Mesendoderm (in vitro differentiated cells): ENCODE measurements at regions not wholly inside any gene's neighbourhood (a gene's known extent, or its start where the extent isn't known, plus 50 kb on each side); places are given as distances from the start of the nearest gene placed in this dataset.

Experiments
- DNase-seq: peaks from one replicate; pipeline ENCODE4 v3.0.0; 2013
- H2AK5ac ChIP-seq: 2 replicates; pipeline ENCODE4 v1.6.1; 2013; ENCODE audit warnings: low read length, inconsistent platforms
- H2BK120ac ChIP-seq: 2 replicates; pipeline ENCODE4 v1.6.1; 2013; ENCODE audit warnings: low read depth, mild to moderate bottlenecking, low read length, moderate library complexity, mixed read lengths
- H2BK15ac ChIP-seq: replicated peaks from 2 replicates; pipeline ENCODE4 v1.6.1; 2013; ENCODE audit warnings: low read depth, mild to moderate bottlenecking, moderate library complexity
- H2BK5ac ChIP-seq: 2 replicates; pipeline ENCODE4 v1.6.1; 2013; ENCODE audit warnings: low read length, inconsistent platforms
- H3K18ac ChIP-seq: 2 replicates; pipeline ENCODE4 v1.6.1; 2013; ENCODE audit warnings: mild to moderate bottlenecking, low read length, mixed read lengths
- H3K23ac ChIP-seq: one replicate; pipeline ENCODE4 v1.6.1; 2013; ENCODE audit warnings: low read length
- H3K27ac ChIP-seq: 2 replicates; pipeline ENCODE4 v1.5.1; 2013; ENCODE audit warnings: low read depth, mild to moderate bottlenecking, inconsistent platforms, low read length, moderate library complexity
- H3K27me3 ChIP-seq: 2 replicates; pipeline ENCODE4 v1.6.1; 2013; ENCODE audit warnings: low read length, control low read depth, mild to moderate bottlenecking, inconsistent platforms; ENCODE audit not compliant: insufficient read depth, poor library complexity
- H3K36me3 ChIP-seq: 2 replicates; pipeline ENCODE4 v1.6.1; 2013; ENCODE audit warnings: low read length, inconsistent platforms; ENCODE audit not compliant: control insufficient read depth, insufficient read depth
- H3K4ac ChIP-seq: one replicate; pipeline ENCODE4 v1.6.1; 2013; ENCODE audit warnings: low read depth, mild to moderate bottlenecking, low read length, moderate library complexity
- H3K4me1 ChIP-seq: 2 replicates; pipeline ENCODE4 v1.6.1; 2013; ENCODE audit warnings: low read depth, low read length, inconsistent platforms; ENCODE audit not compliant: control insufficient read depth
- H3K4me2 ChIP-seq: 2 replicates; pipeline ENCODE4 v1.6.1; 2013; ENCODE audit warnings: low read length
- H3K4me3 ChIP-seq: 2 replicates; pipeline ENCODE4 v1.5.1; 2013; ENCODE audit warnings: mild to moderate bottlenecking, low read length
- H3K56ac ChIP-seq: one replicate; pipeline ENCODE4 v1.6.1; 2013; ENCODE audit warnings: low read length
- H3K79me1 ChIP-seq: 2 replicates; pipeline ENCODE4 v1.6.1; 2013; ENCODE audit warnings: low read length, inconsistent platforms
- H3K79me2 ChIP-seq: 2 replicates; pipeline ENCODE4 v1.6.1; 2013; ENCODE audit warnings: mild to moderate bottlenecking, low read length; ENCODE audit not compliant: control insufficient read depth, insufficient read depth
- H3K9ac ChIP-seq: 2 replicates; pipeline ENCODE4 v1.6.1; 2013; ENCODE audit warnings: low read length, inconsistent platforms
- H4K5ac ChIP-seq: one replicate; pipeline ENCODE4 v1.6.1; 2013; ENCODE audit warnings: low read length
- H4K8ac ChIP-seq: one replicate; pipeline ENCODE4 v1.6.1; 2013; ENCODE audit warnings: low read depth, mild to moderate bottlenecking, control low read depth, low read length, moderate library complexity
- WGBS: extraction: QIAGEN DNeasy Blood & Tissue Kit; methylation state at CpG from one replicate; pipeline ENCODE4 v1.1.7; 2013; ENCODE audit warnings: low lambda C conversion rate, missing lambda C conversion rate; ENCODE audit not compliant: insufficient coverage; ENCODE audit errors: extremely low coverage; 5-methylcytosine and 5-hydroxymethylcytosine counted together

GRCh38 chr6:81148751-81149150 lies 603.7 kb downstream of the TENT5A start:
- H2BK15ac ChIP-seq: no peak overlapping the region
- H2BK120ac ChIP-seq: no peak overlapping the region
- no peaks in the 10 kb centered on the region for H3K36me3 ChIP-seq
- H3K56ac ChIP-seq: no peak overlapping the region
- no peak overlapping the region for H3K18ac ChIP-seq
- H3K79me2 ChIP-seq: no peaks in the 10 kb centered on the region
- H3K4me2 ChIP-seq: no peak overlapping the region
- H2BK5ac ChIP-seq: no peak overlapping the region
- no peak overlapping the region for H4K5ac ChIP-seq
- H3K9ac ChIP-seq: no peak overlapping the region
- no peak overlapping the region for H3K4ac ChIP-seq
- DNase-seq: no peak
- H3K27ac ChIP-seq: no peak overlapping the region
- H3K23ac ChIP-seq: no peak overlapping the region
- H3K27me3 ChIP-seq: no peaks in the 10 kb centered on the region
- no peak overlapping the region for H3K4me3 ChIP-seq
- H3K4me1 ChIP-seq: no peaks in the 10 kb centered on the region
- no peak overlapping the region for H2AK5ac ChIP-seq
- no peaks in the 10 kb centered on the region for H3K79me1 ChIP-seq
- no peak overlapping the region for H4K8ac ChIP-seq
- WGBS: no CpG with 5 or more reads among the region's 3 CpGs

DNA sequence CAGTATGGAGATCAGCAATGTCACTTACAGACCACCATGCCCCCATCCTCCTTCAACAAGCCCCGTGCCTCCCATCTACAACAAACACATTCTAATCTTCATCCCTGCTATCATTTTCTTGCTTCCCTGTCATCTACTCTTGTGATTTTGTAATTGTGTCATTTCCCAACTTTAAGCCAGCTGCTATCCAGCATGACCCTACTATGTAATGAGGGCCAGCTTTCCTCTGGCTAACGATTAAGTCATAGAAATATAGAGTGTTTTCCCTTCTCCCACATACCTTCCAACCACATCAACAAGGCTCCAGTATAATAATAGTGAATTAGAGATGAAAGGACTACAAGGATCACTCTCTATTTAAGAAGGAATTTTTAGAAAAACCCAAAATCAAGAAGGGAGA lies 607.0 kb downstream of the TENT5A start:
- Histone ChIP-seq H3K18ac (no peak overlapping the region), H2AK5ac (no peak overlapping the region), H3K27ac (no peak overlapping the region), H3K27me3 (no peaks in the 10 kb centered on the region), H3K4ac (no peak overlapping the region), H3K9ac (no peak overlapping the region), H3K4me3 (no peak overlapping the region), H2BK120ac (no peak overlapping the region), H2BK15ac (no peak overlapping the region), H3K4me2 (no peak overlapping the region), H4K5ac (no peak overlapping the region), H2BK5ac (no peak overlapping the region), H3K4me1 (no peaks in the 10 kb centered on the region), H3K23ac (no peak overlapping the region), H3K79me2 (no peaks in the 10 kb centered on the region), H4K8ac (no peak overlapping the region), H3K79me1 (no peaks in the 10 kb centered on the region), H3K36me3 (no peaks in the 10 kb centered on the region), H3K56ac (no peak overlapping the region)
- no CpG with 5 or more reads among the region's 2 CpGs for WGBS
- DNase-seq: no peak

- no peak overlapping the region for H3K4ac ChIP-seq
- no peak overlapping the region for H2AK5ac ChIP-seq
- H3K23ac ChIP-seq: no peak overlapping the region
- H2BK15ac ChIP-seq: no peak overlapping the region
- no peak overlapping the region for H3K9ac ChIP-seq
- no peak overlapping the region for H3K4me2 ChIP-seq
- H2BK5ac ChIP-seq: no peak overlapping the region
- no peak overlapping the region for H2BK120ac ChIP-seq
- no peak overlapping the region for H3K56ac ChIP-seq
- no peak for DNase-seq
- H4K5ac ChIP-seq: no peak overlapping the region
- H3K36me3 ChIP-seq: no peaks in the 10 kb centered on the region
- no peak overlapping the region for H4K8ac ChIP-seq
- H3K18ac ChIP-seq: no peak overlapping the region
- no peaks in the 10 kb centered on the region for H3K27me3 ChIP-seq
- H3K79me1 ChIP-seq: no peaks in the 10 kb centered on the region
- no peaks in the 10 kb centered on the region for H3K4me1 ChIP-seq
- H3K79me2 ChIP-seq: no peaks in the 10 kb centered on the region
- H3K4me3 ChIP-seq: no peak overlapping the region
- H3K27ac ChIP-seq: no peak overlapping the region
Observed at GRCh38 chr6:81144346-81144745, 608.1 kb downstream of the TENT5A start.

- Histone ChIP-seq H3K79me1 (no peaks in the 10 kb centered on the region), H4K8ac (no peak overlapping the region), H3K79me2 (no peaks in the 10 kb centered on the region), H3K4me3 (no peak overlapping the region), H3K4ac (no peak overlapping the region), H3K27ac (no peak overlapping the region), H3K9ac (no peak overlapping the region), H3K23ac (no peak overlapping the region), H3K27me3 (no peaks in the 10 kb centered on the region), H3K56ac (no peak overlapping the region), H2BK15ac (no peak overlapping the region), H2BK5ac (no peak overlapping the region), H3K18ac (no peak overlapping the region), H2BK120ac (no peak overlapping the region), H4K5ac (no peak overlapping the region), H3K4me2 (no peak overlapping the region), H3K36me3 (no peaks in the 10 kb centered on the region), H2AK5ac (no peak overlapping the region), H3K4me1 (no peaks in the 10 kb centered on the region)
- no peak for DNase-seq
- no CpG with 5 or more reads among the region's 5 CpGs for WGBS
Observed at GRCh38 chr6:81138236-81138635, 614.2 kb downstream of the TENT5A start.

DNA sequence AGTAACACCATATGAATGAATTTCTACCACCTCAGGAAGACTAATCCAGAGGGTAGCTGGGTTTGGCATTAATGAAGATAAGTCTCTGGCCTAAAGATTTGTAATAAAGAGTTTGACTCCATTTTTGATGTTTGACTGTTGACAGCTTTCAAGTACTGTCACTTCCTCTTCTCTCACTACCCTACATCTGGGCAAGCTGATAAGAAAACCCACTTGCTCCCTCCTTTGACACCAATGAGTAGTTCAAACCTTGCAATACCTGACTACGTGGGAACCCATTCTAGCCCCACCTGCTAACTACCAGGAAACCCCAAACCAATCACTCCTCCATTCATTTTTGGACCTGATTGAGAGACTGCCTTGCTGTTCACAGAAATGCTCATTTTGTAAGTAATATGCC lies 621.5 kb downstream of the TENT5A start:
- Histone ChIP-seq H3K4ac (no peak overlapping the region), H4K8ac (no peak overlapping the region), H3K56ac (no peak overlapping the region), H2BK5ac (no peak overlapping the region), H3K4me2 (no peak overlapping the region), H3K18ac (no peak overlapping the region), H3K23ac (no peak overlapping the region), H3K36me3 (no peaks in the 10 kb centered on the region), H3K9ac (no peak overlapping the region), H3K27me3 (no peaks in the 10 kb centered on the region), H3K27ac (no peak overlapping the region), H2AK5ac (no peak overlapping the region), H3K79me1 (no peaks in the 10 kb centered on the region), H4K5ac (no peak overlapping the region), H2BK120ac (no peak overlapping the region), H2BK15ac (no peak overlapping the region), H3K4me1 (no peaks in the 10 kb centered on the region), H3K79me2 (no peaks in the 10 kb centered on the region), H3K4me3 (no peak overlapping the region)
- DNase-seq: no peak
- WGBS: no CpG with 5 or more reads among the region's 1 CpG

DNA sequence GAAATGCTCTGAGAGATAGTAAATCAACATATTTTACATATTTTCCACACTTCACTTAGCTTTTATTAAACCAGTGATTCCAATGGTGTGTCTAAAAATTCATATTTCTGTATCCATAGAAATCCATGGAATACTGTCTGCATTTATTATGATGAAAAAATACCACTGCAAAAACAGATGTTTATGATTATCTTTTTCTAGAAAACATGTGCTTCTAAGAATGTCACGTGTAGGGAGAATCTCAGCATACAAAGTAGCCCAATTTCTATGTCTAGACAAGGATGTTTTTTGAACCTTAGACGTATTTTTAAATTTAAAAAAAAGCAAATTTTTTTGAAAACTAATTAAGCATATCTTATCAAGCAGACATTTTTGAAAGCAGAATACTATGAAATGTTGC lies 622.4 kb downstream of the TENT5A start:
- no peak for DNase-seq

More for the DNA sequence above, 622.4 kb downstream of the TENT5A start:
- no peaks in the 10 kb centered on the region for H3K79me2 ChIP-seq
- no peak overlapping the region for H2BK5ac ChIP-seq
- no peak overlapping the region for H3K56ac ChIP-seq
- no peak overlapping the region for H4K5ac ChIP-seq
- no peak overlapping the region for H3K4me3 ChIP-seq
- no peaks in the 10 kb centered on the region for H3K4me1 ChIP-seq
- H3K4ac ChIP-seq: no peak overlapping the region
- no peaks in the 10 kb centered on the region for H3K79me1 ChIP-seq
- no peak overlapping the region for H4K8ac ChIP-seq
- H2BK15ac ChIP-seq: no peak overlapping the region
- no peaks in the 10 kb centered on the region for H3K36me3 ChIP-seq
- no peak overlapping the region for H3K23ac ChIP-seq
- no peak overlapping the region for H3K27ac ChIP-seq
- H3K18ac ChIP-seq: no peak overlapping the region
- no peak overlapping the region for H2AK5ac ChIP-seq
- no CpG with 5 or more reads among the region's 2 CpGs for WGBS
- H2BK120ac ChIP-seq: no peak overlapping the region
- H3K27me3 ChIP-seq: no peaks in the 10 kb centered on the region
- H3K9ac ChIP-seq: no peak overlapping the region
- no peak overlapping the region for H3K4me2 ChIP-seq
